SJSA1 (cell line): ENCODE measurements at regions not wholly inside any gene's neighbourhood (a gene's known extent, or its start where the extent isn't known, plus 50 kb on each side); places are given as distances from the start of the nearest gene placed in this dataset.

Experiments
- DNase-seq, 2 experiments: peaks; one replicate each; pipeline ENCODE4 v3.0.0-alpha.2; 2015 to 2020; ENCODE audit warnings: low spot score in 2 of 2, low read depth in 1 of 2
- H3K27ac ChIP-seq: fragments of 250-450 bp; sonication (Bioruptor Pico); 2 replicates; pipeline ENCODE4 v1.5.1; 2020; ENCODE audit warnings: mild to moderate bottlenecking, moderate library complexity
- H3K27me3 ChIP-seq: fragments of 250-450 bp; sonication (Bioruptor Pico); replicated peaks from 2 replicates; pipeline ENCODE4 v1.5.1; 2020; ENCODE audit warnings: mild to moderate bottlenecking, moderate library complexity
- H3K36me3 ChIP-seq: fragments of 250-450 bp; sonication (Bioruptor Pico); 2 replicates; pipeline ENCODE4 v1.5.1; 2020; ENCODE audit warnings: mild to moderate bottlenecking
- H3K4me1 ChIP-seq: fragments of 250-450 bp; sonication (Bioruptor Pico); replicated peaks from 2 replicates; pipeline ENCODE4 v1.6.1; 2021; ENCODE audit warnings: mild to moderate bottlenecking
- H3K4me3 ChIP-seq: fragments of 250-450 bp; sonication (Bioruptor Pico); 2 replicates; pipeline ENCODE4 v1.5.1; 2020; ENCODE audit warnings: mild to moderate bottlenecking
- H3K9me3 ChIP-seq: fragments of 250-450 bp; sonication (Bioruptor Pico); replicated peaks from 2 replicates; pipeline ENCODE4 v1.5.1; 2020; ENCODE audit warnings: mild to moderate bottlenecking

GRCh38 chr9:73219985-73220626 lies 68.4 kb downstream of the ANXA1 start:
- Histone ChIP-seq H3K27ac (no peak overlapping the region), H3K4me3 (no peak overlapping the region), H3K36me3 (no peaks in the 10 kb centered on the region), H3K9me3 (0 out of 2 replicates have a peak, but pooled peaks cover 2% of the 10 kb centered on the region), H3K27me3 (0 out of 2 replicates have a peak, but pooled peaks cover 4% of the 10 kb centered on the region), H3K4me1 (no peaks in the 10 kb centered on the region)
- no peak for DNase-seq

DNA sequence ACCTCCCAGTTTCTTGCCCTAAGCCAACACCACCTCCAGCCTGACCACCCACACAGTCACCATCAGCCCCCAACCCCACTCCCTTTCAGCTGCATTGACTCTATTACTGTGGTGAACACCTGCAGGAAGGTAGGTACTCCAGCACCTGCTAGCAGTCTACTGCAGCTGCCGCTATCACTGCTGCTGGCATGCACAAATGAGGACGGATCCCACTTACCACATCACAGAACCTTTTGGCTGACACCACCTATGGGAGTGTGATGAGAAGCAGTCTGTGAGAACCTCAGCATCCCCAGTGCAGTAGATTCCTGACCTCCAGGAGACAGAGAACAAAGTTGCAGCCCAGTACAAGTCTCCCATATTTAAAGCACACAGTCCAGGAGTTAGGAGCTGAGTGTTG lies 71.9 kb downstream of the ANXA1 start:
- Histone ChIP-seq H3K27ac (no peak overlapping the region), H3K4me1 (no peaks in the 10 kb centered on the region), H3K4me3 (no peak overlapping the region), H3K9me3 (0 out of 2 replicates have a peak, but pooled peaks cover 2% of the 10 kb centered on the region), H3K36me3 (no peaks in the 10 kb centered on the region), H3K27me3 (no peaks in the 10 kb centered on the region)
- no peak for DNase-seq

DNA sequence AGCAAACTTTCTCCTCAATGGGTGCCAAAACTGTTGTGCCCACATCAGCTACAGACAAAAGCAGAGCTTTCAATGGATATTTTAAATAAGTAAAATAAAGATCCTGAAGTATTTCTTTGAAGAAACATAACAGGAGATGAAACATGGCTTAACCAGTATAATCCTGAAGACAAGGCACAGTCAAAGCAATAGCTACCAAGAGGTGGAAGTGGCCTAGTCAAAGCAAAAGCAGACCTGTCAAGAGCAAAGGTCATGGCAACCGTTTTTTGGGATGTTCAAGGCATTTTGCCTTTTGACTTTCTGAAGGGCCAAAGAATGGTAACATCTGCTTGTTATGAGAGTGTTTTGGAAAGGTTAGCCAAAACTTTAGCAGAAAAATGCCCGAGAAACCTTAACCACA lies 77.9 kb downstream of the ANXA1 start:
- no peaks in the 10 kb centered on the region for H3K36me3 ChIP-seq
- H3K4me1 ChIP-seq = no peaks in the 10 kb centered on the region
- H3K9me3 ChIP-seq = no peaks in the 10 kb centered on the region
- H3K27me3 ChIP-seq = no peaks in the 10 kb centered on the region
- no peak overlapping the region for H3K4me3 ChIP-seq
- no peak overlapping the region for H3K27ac ChIP-seq
- no peak for DNase-seq

DNA sequence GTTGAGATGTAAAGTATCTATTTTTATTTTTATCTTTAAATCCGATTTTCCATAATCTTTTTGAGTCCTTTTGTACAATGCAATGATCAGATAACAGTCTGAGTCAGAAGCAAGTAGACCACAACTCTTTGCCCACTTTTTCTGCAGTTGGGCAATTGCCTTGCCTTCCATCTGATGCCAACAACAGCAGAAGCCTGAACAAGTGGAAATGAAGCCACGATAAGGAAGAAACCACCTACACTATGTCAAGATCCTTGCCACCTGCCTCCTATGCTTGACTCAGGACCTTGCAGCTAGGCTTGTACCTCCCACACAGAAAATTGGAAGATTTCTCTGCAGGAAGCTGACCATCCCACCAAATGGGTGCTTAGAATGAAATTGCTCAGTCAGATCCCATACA lies 78.6 kb downstream of the ANXA1 start:
- Histone ChIP-seq H3K4me1 (no peaks in the 10 kb centered on the region), H3K36me3 (no peaks in the 10 kb centered on the region), H3K27me3 (no peaks in the 10 kb centered on the region), H3K4me3 (no peak overlapping the region), H3K9me3 (no peaks in the 10 kb centered on the region), H3K27ac (no peak overlapping the region)
- DNase-seq = no peak

GRCh38 chr9:73231203-73231602 lies 79.5 kb downstream of the ANXA1 start:
- no peak overlapping the region for H3K27ac ChIP-seq
- no peak for DNase-seq
- H3K4me1 ChIP-seq = no peaks in the 10 kb centered on the region
- no peaks in the 10 kb centered on the region for H3K27me3 ChIP-seq
- H3K36me3 ChIP-seq = no peaks in the 10 kb centered on the region
- H3K4me3 ChIP-seq = no peak overlapping the region
- no peaks in the 10 kb centered on the region for H3K9me3 ChIP-seq

DNA sequence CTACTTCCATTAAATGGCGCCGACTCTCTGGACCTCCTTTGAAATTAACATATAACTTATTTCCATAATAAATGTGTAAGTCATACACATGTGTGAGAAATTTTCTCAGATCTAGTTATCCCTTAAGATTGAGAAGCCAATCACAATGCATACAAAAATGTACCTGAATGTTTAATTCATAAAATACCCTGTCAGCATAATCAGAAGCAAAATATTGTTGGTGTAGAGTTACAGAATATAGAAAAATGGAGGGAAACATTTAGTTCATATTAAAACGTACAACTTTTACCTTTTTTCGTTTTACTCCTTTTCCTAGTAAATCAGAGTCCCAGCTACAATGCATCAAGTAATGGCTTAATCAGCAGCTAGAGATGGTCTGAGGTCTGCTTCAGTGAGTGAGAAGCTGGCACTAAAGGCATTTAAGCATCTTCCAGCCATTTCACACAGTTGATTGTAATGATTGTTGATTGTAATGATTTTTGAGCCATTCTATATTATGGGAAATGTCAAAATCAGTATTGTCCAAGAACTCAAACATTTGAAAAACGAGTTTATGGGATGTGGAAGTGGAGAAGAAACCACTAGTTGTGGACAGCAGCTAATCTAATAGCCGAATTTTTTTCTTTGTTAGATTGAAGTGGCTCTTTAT lies 81.8 kb downstream of the ANXA1 start:
- Histone ChIP-seq H3K4me3 (no peak overlapping the region), H3K9me3 (no peaks in the 10 kb centered on the region), H3K27ac (no peak overlapping the region), H3K27me3 (no peaks in the 10 kb centered on the region), H3K4me1 (no peaks in the 10 kb centered on the region), H3K36me3 (no peaks in the 10 kb centered on the region)
- DNase-seq = no peak

- no peaks in the 10 kb centered on the region for H3K4me1 ChIP-seq
- DNase-seq = no peak
- no peaks in the 10 kb centered on the region for H3K36me3 ChIP-seq
- no peaks in the 10 kb centered on the region for H3K9me3 ChIP-seq
- no peaks in the 10 kb centered on the region for H3K27me3 ChIP-seq
- H3K4me3 ChIP-seq = no peak overlapping the region
- no peak overlapping the region for H3K27ac ChIP-seq
These were observed 82.3 kb downstream of the ANXA1 start for GRCh38 chr9:73234008-73234360.

DNA sequence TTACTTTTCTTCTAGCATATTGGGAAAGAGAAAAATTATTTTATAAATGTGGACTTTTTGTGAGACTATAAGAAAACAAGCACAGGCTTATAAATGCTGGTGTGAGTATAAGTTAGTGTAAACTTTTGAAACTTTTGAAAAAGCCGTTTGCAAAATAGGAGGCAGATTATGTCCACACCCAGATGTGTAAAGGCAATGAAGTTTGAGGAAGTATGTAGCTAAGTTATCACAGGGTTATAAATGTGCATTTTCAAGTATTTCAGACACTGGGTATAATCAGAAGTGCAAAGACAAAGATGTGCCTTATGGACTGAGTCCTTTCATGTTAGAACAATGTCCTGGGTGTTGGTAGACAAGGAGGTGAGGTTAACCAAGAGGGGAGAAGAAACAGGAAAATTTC lies 85.5 kb downstream of the ANXA1 start:
- Histone ChIP-seq H3K27ac (no peak overlapping the region), H3K4me3 (no peak overlapping the region), H3K36me3 (no peaks in the 10 kb centered on the region), H3K9me3 (no peaks in the 10 kb centered on the region), H3K4me1 (no peaks in the 10 kb centered on the region), H3K27me3 (no peaks in the 10 kb centered on the region)
- no peak for DNase-seq

GRCh38 chr9:73239570-73240265 lies 88.1 kb downstream of the ANXA1 start:
- no peaks in the 10 kb centered on the region for H3K4me1 ChIP-seq
- no peak overlapping the region for H3K4me3 ChIP-seq
- H3K36me3 ChIP-seq = no peaks in the 10 kb centered on the region
- H3K9me3 ChIP-seq = no peaks in the 10 kb centered on the region
- H3K27ac ChIP-seq = no peak overlapping the region
- DNase-seq = no peak
- H3K27me3 ChIP-seq = no peaks in the 10 kb centered on the region

DNA sequence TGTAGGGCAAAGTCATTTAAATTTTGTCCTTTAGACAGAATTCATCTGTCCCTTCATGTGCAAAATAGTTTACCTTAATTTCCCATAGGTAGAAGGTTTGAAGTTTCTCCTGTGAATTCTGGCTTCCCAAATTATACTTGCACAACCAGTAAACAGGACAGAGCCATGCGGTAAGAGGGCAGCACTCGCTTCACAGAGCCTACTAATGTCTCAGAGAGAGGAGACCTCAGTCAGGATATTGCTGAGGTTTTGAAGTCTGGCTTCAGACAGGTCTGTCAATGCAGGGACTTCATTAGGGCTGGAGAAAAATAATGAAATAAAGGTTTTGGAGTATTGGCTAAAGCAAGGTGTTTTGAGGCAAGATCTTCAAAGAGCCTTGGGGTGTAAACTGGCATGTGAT lies 91.4 kb downstream of the ANXA1 start:
- no peaks in the 10 kb centered on the region for H3K4me1 ChIP-seq
- no peak overlapping the region for H3K4me3 ChIP-seq
- H3K36me3 ChIP-seq = no peaks in the 10 kb centered on the region
- peaks cover 3% of the 10 kb centered on the region; the same call in 1 of the 2 replicates for H3K27me3 ChIP-seq
- H3K9me3 ChIP-seq = no peaks in the 10 kb centered on the region
- DNase-seq = no peak
- no peak overlapping the region for H3K27ac ChIP-seq

DNA sequence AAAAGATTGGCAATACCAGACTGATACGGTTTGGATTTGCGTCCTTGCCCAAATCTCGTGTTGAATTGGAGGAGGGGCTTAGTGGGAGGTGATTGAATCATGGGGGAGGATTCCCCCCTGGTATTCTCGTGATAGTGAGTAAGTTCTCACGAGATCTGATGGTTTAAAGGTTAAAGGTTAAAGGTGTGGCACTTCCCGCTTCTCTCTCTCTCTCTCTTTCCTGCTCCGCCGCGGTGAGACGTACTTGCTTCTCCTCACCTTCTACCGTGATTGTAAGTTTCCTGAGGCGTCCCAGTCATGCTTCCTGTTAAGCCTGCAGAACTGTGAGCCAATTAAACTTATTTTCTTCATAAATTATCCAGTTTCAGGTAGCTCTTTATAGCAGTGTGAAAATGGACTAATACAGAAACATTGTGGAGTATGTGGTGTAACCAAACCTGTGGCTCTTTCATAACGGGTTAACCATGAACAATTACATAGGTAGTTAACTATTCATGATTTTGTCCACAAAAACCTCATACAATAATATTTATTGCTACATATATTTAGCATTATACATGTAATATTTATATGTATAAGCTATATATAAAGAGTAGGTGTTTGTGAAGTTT lies 107.5 kb downstream of the ANXA1 start:
- Histone ChIP-seq H3K36me3 (no peaks in the 10 kb centered on the region), H3K27ac (no peak overlapping the region), H3K4me1 (no peaks in the 10 kb centered on the region), H3K4me3 (no peak overlapping the region), H3K9me3 (no peaks in the 10 kb centered on the region), H3K27me3 (no peaks in the 10 kb centered on the region)
- DNase-seq = no peak

DNA sequence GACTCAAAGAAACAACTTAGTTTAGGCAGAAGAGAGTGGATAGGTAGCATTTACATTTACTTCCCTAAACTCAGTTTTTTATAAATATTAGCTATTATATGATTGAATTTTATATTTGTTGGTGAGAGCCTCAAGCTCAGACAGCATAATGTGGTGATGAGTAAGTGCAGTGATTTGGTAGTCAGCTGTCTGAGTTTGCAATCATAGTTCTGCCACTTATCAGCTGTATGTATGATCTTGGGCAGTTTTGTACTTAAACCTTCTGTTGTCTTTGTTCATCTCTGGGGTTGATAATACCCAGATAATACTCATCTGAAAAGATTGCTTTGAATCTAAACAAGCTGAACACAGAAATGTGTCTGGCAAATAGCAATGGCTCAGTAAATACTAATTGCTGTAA lies 108.8 kb downstream of the ANXA1 start:
- no peak for DNase-seq
- no peaks in the 10 kb centered on the region for H3K27me3 ChIP-seq
- H3K4me3 ChIP-seq = no peak overlapping the region
- H3K4me1 ChIP-seq = no peaks in the 10 kb centered on the region
- no peak overlapping the region for H3K27ac ChIP-seq
- no peaks in the 10 kb centered on the region for H3K9me3 ChIP-seq
- H3K36me3 ChIP-seq = no peaks in the 10 kb centered on the region

GRCh38 chr9:73264631-73265030 lies 113.0 kb downstream of the ANXA1 start:
- Histone ChIP-seq H3K9me3 (no peaks in the 10 kb centered on the region), H3K27me3 (no peaks in the 10 kb centered on the region), H3K36me3 (no peaks in the 10 kb centered on the region), H3K27ac (no peak overlapping the region), H3K4me3 (no peak overlapping the region), H3K4me1 (no peaks in the 10 kb centered on the region)
- no peak for DNase-seq

DNA sequence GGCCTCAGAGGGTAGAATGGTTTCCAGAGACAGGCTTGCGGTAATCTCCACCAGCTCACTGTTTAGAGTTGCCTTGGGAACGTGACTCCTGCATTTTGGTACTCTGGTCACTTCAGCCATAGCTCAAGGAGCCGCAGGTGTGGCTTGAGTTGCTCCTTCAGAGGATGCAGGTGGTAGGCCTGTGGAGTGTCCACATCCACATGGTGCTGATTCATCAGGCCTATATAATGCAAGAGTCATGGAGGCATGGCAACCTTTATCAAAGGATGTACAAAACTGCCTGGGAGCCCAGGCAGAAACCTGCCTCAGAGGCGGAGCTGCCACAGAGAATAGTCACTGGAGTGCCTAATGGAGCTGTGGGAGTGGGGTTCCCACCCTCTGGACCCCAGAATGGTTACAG lies 114.2 kb downstream of the ANXA1 start:
- no peak overlapping the region for H3K4me3 ChIP-seq
- H3K36me3 ChIP-seq = no peaks in the 10 kb centered on the region
- H3K27me3 ChIP-seq = no peaks in the 10 kb centered on the region
- no peak for DNase-seq
- no peaks in the 10 kb centered on the region for H3K9me3 ChIP-seq
- H3K27ac ChIP-seq = no peak overlapping the region
- H3K4me1 ChIP-seq = no peaks in the 10 kb centered on the region
